Nucleus accumbens (tissue), 56 donors: ENCODE measurements at regions not wholly inside any gene's neighbourhood (a gene's known extent, or its start where the extent isn't known, plus 50 kb on each side); places are given as distances from the start of the nearest gene placed in this dataset.
A peak's percentile ranks its signal among the peaks of the same experiment; 100 is the strongest.

ENCODE experiments used
- DNase-seq, 56 donors: peaks; one replicate each; lab custom pipeline; 2025; lab: John Stamatoyannopoulos, UW

DNA sequence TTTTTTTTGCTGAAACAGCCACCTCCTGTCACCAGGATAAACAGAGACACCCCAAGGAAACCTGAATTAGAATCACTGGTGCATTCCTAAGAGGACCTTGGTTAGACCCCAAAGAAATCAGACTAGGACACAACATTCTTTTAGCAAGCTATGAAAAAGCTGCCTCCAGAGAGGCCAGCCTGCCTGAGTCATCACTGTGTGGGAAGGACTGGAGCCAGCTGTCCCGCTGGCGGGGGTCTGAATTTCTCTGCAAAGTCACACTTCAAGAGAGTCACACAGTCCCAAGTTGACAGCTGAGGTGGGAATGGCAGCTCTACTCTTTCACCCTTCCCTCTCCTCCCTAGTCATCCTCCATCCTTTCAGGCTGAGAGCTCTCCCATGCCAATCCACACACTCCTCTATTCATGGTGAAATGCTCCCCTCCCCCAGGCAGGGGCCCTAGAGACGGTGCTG lies 405.0 kb upstream of the POU3F1 start:
- DNase-seq: peak in 3 of 56 donors; percentile 4 to 26 (median 17)

DNA sequence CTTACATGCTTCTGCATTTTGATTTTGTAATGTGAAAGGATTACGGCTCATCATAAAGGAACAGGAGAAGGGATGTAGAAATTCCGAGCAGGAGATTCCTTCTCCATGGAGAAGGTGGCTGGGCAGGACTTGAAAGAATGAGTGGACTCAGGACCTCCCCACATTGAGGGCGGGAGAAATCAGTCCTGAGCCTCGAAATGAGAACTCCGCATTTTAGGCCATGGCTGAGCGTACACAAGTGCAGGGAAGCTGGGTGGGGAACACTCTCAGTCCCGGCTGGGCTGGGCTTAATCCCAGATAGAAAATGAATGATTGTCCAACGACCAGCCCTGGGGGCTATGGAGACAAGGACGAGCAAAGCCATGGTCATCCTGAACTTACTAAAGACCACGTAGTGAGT lies 402.3 kb upstream of the POU3F1 start:
- DNase-seq: no peak

DNA sequence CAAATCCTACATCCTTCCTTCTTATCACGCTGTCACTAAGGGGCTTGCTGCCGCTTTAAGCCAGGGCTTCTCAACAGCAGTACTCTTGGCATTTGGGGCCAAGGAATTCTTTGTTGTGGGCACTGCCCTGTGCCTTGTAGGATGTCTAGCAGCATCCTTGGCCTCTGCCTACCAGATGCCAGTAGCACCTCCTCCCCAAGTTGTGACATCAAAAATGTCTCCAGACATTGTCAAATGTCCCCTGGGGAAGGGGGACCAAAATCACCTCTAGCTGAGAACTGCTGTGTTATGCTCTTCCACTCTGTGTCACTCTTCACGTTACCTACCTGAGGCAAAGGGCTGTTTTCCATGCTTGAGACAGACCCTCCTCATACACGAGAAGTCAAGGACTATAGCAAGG lies 400.3 kb upstream of the POU3F1 start:
- DNase-seq: no peak

DNA sequence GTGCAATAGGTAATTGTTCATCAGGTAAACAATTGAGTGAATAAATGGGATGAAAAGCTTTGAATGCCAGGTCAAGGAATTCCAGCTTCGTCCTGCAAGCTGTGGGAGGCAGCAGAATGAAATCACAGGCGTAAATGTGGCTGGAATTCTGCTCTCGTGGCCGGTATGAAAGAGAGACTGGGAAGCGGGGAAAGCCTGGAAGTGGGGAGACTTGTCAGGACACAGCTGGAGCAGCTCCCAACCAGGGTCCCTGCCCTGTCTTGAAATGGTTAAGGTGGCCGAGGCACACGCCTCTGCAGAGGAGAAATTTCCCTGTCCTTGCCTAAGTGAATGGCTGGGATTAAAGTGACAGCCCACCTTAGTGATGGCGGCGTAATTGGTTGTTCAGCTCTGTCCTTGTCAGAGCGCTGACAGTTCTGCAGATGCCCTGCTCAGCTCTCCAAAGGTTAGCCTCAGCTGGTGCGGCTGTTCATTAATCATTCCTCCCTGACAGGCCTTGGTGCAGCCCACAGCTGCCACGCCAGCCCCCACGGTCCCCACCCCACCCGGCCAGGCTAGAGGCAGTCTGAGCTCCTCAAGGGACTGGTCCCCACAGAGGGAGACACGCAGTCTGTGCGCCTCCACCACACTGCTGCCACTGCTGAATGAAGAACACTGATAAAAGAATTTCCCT lies 398.3 kb upstream of the POU3F1 start:
- DNase-seq: no peak

DNA sequence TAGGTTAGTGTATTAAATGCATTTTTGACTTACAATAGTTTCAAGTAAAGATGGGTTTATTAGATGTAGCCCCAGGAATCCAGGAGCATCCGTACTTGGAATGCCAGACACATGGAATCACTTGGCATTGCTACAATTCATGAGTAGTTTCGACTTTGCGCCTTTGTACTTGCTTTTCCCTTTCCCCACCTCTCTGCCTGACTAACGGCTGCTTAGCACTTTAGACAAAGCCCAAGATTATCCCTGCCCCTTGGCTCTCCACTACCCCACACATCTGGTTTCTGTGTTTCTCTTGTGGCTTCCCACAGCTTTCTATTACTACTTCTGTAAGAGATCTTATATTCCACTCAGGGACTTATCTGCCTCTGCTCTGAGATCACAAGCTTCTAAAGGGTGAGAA lies 397.7 kb upstream of the POU3F1 start:
- no peak for DNase-seq

DNA sequence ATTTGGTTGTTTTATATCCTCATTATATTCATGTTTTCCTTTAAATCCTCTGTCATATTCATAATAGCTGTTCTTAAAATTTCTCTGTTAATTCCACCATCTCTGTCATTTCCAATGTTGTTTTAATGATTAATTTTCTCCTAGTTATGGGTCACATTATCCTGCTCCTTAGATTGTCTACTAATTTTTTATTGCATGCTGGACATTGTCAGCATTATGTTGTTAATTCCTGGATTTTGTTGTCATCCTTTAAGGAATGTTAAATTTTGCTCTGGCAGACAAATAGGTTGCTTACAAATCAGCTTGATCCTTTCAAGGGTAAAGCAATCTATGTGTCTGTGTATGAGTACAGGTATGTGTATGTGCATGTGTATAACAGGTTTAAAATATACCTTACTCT lies 393.8 kb upstream of the POU3F1 start:
- no peak for DNase-seq

DNA sequence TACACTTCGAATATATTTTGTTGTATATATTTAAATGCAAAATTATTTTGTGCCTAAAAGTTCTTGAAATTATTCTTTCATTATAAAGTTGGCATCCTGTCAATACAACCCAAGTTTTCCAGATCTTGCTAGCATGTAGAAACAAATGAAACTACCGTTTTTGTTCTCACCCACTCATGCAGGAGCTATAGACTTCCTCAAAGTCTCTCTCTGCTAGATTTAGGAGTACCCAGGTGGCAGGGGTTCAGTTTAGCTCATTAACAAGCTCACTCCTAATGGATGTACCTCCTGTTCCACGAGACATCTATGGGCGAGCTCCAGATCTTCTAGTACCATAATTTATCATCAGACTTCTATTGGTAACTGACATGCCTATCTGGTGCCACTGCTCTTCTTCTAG lies 390.2 kb upstream of the POU3F1 start:
- no peak for DNase-seq

DNA sequence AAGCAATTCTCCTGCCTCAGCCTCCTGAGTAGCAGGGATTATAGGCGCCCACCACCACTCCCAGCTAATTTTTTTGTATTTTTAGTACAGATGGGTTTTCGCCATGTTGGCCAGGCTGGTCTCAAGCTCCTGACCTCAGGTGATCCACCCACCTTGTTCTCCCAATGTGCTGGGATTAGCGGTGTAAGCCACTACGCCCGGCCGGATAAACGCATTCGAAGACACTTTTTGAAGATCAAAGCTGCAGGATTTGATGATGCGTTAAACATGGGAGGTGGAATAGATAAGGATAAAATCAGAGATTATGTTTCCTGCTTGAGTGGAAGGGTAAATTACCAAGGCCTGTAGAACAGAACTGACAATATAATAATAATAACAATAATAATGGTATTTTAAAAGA lies 389.4 kb upstream of the POU3F1 start:
- DNase-seq: no peak

DNA sequence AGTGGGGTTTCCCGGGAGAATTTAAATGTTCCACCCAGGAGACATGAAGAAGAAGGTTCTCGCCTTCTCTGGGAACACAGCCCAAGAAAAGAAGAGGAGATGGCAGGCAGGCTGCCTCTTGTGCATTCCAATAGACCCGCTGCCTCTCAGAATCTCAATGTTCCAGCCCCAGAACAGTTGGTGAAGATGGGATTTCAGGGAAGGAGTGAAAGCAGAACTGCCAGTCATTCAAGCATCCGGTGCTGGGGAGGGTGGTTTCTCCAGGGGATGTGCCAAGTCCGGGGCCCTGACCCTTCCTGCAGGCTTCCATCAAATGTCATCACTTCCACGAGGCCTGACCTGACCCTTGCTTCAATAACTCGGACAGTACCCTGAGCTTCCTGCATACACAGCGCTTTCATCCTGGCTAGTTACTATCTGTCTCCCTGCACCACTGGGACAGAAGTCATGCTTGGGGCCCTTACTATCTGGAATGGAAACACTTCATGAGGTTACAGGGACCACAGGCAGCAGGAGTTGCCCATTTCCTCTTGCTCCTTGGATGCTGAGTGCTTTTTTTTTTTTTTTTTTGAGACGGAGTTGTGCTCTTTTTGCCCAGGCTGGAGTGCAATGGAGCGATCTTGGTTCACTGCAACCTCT lies 386.6 kb upstream of the POU3F1 start:
- peak in 14 of 56 donors; percentile 11 to 48 (median 22) for DNase-seq

DNA sequence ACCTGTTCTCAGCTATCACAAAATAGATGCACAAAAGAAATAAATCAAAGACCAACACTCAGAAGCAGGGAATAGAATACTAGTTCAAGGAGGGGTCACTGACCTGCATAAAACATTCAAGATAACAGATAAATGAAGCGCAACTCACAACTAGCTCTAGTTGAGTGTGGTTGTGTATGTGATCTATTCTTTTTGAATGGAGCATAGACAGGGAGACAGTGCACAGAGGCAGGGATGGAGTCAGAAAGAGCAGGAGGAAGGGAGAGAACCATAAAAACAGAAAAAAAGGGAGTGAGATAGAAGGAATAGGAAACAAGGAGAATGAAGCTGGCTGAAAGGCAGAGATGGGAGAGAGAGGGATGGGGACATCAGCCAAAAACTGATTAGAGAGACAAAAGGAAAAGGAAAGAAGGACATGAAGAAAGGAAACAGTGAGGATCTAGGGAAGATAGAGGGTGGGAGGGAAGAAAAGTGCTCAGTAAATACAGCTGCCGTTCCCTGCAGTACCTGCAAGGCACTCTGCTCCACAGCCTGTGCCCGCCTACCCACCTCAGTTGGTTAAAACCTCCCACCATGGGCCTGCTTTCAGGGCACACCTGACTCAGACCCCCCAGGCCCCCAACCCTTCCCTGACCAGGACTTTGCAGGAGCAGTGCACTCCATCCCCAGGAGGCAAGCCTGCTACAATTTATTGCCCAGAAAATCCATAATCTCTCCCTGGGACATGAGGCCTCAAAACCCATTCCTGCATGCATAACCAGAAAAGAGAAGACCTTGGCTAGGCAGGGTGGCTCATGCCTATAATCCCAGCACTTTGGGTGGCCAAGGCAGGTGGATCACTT lies 385.2 kb upstream of the POU3F1 start:
- no peak for DNase-seq

DNA sequence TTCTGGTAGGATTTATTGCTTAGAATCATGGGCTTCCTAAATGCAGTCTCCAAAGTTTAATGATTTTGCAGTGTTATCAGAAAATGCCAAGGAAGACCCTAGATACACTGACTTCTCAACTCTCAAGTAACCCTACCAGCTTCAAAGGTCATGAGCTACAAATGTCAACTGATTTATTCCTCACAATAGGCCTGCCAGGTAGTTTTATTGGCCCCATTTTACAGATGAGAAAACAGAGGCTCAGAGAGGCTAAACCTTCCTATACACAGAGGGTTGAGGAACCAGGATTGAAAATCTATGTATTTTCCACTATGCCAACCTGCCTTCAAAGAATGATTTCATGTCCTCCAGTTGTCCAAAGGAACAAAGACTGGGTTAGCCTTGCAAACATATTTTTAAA lies 384.4 kb upstream of the POU3F1 start:
- no peak for DNase-seq

DNA sequence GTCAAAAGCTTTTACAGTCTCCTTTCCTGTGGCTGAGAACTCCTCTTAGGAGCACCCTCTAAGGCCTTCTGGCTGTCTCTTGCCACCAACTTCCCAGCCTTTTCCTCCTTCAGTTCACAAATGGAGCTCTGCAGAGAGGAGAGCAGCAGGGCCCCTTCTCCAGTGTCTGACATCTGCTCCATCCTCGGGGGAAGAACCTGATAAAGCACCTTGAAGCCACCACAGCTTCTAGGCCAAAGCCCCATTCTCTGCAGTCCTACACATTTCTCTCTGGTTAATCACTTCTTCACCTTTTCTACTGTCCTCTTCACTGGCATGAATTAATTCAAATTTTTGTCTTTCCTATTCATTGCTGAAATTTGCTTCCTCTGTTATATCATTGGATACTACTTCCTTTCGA lies 378.1 kb upstream of the POU3F1 start:
- no peak for DNase-seq

DNA sequence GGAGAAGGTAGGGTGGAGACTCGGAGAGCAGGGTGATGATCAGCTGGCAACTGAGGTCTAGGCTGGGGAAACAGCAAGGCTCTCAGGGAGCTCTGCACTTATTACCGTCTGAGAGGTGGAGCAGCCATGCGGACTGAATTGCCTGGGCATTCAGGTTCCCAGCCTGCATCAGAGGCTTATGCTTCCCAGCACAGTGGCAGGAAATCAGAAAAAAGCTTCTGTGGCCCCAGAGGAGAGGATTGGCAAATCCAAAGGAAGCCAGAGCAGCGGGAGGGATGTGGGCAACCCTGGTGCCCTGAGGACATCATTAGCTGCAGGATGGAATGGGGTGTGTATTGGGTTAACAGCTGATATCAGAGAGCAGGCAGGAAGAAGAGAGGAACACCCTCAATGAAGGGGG lies 374.1 kb upstream of the POU3F1 start:
- no peak for DNase-seq

DNA sequence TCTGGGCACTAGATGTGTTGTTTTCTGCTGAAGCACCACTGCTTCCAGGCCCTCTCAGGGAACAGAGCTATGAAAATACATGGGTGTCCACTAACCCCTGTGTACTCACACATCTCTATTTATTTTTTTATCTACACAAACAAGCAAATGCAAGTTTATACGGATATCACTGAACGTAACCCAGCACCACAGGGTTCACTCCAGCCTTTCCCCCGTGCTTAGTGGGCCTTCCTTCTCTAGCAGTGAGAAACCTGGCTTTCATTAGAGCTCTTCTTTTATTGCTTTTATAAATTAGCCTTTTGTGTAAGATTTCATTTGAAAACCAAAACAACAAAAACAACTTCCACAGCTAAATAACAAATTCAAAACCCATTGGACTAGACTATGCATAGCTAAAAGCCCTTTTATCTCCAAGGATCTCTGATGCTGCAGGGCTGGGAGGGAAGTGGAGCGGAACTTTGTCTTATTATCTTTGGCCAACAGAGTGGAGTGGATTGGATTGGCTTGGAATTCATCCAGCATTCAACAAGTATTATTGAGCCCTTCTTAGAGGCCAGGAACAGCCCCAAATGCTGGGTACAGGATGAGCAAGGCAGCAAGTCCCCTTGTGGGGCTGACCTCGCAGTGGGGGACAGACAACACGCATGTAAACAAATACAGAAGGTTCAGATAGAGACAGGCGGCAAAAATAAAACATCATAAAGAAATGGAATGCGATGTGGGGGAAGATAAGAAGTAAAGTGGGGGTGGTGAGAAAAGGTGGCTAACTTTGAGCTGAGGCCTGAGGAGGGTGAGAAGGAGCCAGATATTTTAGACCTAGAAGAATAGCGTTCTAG lies 371.8 kb upstream of the POU3F1 start:
- DNase-seq: peak in 20 of 56 donors; percentile 3 to 59 (median 14)

DNA sequence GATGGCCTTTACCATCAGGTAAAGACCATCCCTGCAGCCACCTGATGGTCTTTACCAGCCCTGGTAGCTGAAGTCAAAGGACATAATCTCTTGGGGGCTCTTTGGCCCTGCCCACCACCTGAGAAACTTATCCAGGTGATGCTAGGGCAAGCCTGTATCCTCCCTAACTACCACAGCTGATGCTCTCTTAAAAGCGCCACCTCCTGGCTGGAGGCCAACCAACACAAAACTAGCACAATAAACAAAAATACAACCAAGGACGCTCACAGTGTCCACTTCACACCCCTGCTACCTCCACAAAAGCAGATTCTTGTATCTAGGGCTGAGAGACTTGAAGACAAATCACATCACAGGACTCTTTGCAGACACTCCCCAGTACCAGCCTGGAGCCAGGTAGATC lies 357.1 kb upstream of the POU3F1 start:
- no peak for DNase-seq

DNA sequence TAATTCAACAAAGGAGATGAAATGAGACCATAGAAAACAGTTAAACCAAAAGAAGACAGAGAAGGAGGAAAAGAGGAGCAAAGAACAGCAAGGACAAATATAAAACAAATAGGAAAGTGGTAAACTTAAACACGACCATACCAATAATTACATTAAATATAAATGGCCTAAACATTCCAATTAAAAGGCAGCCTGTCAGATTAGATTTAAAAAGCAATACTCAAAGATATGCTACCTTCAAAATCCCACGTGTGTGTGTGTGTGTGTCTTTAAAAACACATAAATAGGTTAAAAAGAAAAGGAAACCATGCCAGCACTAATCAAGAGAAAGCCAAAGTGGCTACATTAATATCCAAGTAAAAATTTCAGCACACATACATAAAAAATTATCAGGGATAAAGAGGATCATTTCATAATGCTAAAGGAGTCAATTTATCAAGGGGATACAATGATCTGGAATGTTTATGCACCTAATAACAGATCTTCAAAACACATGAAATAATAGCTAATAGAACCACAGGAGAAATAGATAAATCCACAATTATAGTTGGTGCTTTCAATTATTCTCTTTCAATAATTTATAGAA lies 355.7 kb upstream of the POU3F1 start:
- no peak for DNase-seq

DNA sequence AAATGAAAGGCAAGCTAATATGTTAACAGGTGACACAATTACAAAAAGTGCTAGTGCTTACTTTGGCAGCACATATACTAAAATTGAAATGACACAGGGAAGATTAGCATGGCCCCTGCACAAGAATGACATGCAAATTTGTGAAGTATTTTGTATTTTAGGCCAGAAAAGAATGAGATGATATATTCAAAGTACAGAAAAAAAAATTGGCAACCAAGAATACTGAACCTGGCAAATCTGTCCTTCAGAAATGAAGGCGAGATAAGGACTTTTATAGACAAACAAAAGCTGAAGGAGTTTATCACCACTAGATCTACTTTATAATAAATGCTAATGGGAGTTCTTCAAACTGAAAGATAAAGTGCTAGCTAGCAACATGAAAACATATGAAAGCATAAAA lies 350.0 kb upstream of the POU3F1 start:
- no peak for DNase-seq

DNA sequence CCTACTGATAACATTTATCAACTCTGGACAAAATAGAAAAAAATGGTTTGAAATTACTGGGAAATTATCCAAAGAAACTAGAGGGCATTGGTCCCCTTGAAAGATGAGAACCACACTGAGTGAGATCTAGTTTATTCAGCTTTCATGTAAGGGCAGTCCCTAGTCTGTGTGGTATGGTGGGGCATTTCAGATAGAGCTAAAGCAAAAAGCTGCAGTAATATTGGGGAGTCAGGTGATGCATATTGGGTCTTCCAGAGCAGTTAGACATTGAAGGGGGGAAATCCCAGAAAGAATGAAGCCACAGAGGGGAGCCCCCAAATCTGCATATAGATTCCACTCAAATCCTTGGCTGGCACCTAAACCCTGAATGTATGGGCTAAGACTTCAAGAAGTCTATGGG lies 347.7 kb upstream of the POU3F1 start:
- no peak for DNase-seq

DNA sequence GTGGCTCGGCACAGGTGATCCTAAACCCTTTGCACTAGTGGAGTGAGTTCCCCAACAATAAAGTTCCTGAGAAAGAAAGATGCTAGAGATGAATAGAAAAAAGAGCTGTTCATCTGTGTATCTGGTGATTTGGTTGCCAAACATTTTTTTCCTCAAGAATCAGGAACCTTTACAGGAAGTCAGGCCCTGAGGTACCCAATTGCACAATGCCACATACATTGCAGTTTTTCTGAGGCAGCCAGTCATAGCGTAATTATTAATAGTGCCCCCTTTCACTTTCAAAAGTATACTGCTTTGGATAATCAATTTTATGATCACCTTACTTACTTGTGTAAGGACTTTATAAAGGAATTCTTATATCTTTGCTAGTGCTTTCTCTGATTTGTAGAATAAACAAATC lies 346.3 kb upstream of the POU3F1 start:
- DNase-seq: no peak

DNA sequence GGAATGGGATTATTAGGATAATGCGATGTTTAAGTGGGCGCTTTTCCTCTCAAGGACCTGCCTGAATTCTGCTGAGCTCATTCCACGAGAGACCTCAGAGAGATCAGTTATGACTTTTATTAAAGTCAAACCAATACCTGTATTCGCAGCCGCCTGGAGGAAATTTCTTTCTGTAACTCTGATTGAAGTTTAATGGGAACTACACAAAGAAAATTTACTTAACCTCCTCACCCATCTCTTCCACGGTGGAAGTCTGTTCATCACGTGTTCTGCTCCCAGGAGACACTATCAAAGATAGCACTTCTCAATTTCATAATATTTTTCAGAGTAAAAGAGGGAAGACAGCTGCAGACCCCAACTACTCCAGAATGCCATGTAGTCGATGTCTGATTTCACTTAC lies 334.7 kb upstream of the POU3F1 start:
- DNase-seq: no peak
